HG02642 (cell line): ENCODE measurements at regions not wholly inside any gene's neighbourhood (a gene's known extent, or its start where the extent isn't known, plus 50 kb on each side); places are given as distances from the start of the nearest gene placed in this dataset.

Experiments used
- ATAC-seq: cut with Tn5 transposase; IDR thresholded peaks from one replicate; pipeline ENCODE4 v1.9.1; 2021; ENCODE audit warnings: mild to moderate bottlenecking; ENCODE audit not compliant: unreplicated experiment, poor library complexity

- ATAC-seq, result no peak
Measured at GRCh38 chr9:119092125-119092524, 277.1 kb downstream of the BRINP1 start.

GRCh38 chr9:119094086-119094485, 275.1 kb downstream of the BRINP1 start:
- ATAC-seq, result no peak

GRCh38 chr9:119095072-119095471, 274.2 kb downstream of the BRINP1 start:
- ATAC-seq, result no peak

- no peak for ATAC-seq
Measured at GRCh38 chr9:119101048-119101447, 268.2 kb downstream of the BRINP1 start.

- ATAC-seq, result no peak
Measured at GRCh38 chr9:119114681-119115080, 254.6 kb downstream of the BRINP1 start.
